GM18909 (cell line): ENCODE measurements at regions not wholly inside any gene's neighbourhood (a gene's known extent, or its start where the extent isn't known, plus 50 kb on each side); places are given as distances from the start of the nearest gene placed in this dataset.

ENCODE experiments used
- ATAC-seq: cut with Tn5 transposase; IDR thresholded peaks from one replicate; pipeline ENCODE4 v1.9.1; 2021; ENCODE audit warnings: mild to moderate bottlenecking; ENCODE audit not compliant: unreplicated experiment, poor library complexity

DNA sequence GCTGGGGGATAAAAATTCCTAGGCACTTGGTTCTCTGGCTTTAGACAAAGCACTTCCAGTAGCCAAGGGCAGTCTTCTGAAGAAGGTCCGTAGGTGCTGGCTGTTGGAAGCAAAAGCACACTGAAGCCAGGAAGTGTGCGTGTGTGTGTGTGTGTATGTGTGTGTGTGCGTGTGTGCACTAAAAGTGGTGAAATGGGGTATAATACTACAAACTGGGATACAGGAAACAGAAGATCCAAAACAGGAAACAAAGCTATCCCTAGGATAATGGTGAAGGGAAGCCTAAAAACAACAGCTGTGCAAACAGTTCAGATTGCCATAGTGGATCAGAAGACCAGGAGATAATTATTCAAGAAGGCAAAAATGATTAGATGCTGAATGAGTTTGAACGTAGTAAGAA lies 103.4 kb downstream of the IL20RB start:
- ATAC-seq, result no peak

DNA sequence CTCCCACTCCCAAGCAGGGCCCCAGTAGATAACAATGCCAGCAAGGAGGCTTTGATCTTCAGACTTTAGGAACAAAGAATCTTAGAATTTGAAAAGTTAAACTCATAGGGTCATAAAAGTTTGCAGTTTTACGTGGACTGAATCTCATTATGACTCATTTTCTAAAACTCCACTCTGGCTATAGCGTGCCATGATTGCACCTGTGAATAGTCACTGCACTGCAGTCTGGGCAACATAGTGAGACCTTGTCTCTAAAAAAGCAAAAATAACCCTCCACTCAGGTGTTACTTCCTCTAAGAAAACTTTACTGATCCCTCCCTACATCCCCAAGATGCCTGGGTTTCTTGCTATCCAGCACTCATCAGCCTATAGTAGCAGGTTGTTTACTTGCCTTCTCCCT lies 104.5 kb downstream of the IL20RB start:
- ATAC-seq, result peak; percentile 91

DNA sequence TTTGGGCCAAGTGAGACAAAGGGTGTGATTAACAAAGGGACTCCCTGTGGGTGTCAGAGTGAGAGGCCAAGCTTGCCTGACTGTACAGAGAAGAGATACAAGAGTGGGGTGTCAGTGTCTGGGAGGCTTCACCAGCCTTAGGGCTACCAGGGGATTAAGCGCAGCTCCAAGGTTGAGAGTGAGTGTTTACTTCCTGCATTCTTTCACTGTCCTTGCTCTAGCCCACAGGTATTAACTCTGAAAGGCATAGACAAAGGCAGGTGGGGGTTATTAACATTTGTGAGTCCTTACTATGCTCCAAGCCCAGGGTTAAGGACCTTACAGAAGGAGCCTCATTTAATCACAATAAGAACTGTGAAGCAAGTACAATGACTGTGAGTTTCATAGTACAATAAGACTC lies 107.6 kb downstream of the IL20RB start:
- ATAC-seq, result no peak

DNA sequence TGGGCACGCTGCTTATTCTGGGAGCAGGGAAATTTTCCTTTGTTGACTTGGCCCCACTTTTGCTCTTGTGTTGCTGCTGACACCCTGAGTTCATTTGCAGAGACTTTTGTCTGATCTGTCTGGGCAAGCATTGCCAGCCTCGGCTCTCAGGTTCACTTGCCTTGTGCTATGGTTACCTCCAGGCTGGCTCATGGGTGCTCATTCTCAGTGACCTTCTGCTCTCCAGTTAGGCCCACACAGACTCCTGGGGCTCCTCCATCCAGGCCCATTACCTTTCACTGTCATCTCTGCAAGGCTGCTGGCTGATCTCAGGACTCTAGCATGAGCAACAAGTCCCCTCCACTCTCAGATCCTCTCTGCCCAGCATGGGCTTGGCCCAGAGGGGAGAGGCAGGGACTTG lies 108.3 kb downstream of the IL20RB start:
- ATAC-seq, result no peak

DNA sequence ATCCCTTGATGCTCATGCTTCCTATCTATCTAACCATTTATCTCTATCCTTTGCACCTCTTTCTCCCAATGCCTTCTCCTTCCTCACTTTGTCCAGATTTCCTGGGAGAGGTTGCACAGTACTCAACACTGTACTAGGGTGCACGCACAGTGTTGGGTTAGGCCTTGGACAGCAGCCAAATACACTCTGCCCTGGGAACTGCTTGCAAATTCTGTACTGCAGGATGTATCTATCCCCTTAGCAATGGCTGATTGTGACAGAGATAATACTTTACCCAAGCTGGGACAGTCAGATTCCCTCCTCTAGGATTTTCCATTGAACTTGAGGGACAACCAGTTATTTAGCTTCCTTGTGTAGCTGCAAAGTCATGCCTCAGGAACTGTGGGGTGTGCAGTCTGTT lies 113.3 kb downstream of the IL20RB start:
- ATAC-seq, result no peak

DNA sequence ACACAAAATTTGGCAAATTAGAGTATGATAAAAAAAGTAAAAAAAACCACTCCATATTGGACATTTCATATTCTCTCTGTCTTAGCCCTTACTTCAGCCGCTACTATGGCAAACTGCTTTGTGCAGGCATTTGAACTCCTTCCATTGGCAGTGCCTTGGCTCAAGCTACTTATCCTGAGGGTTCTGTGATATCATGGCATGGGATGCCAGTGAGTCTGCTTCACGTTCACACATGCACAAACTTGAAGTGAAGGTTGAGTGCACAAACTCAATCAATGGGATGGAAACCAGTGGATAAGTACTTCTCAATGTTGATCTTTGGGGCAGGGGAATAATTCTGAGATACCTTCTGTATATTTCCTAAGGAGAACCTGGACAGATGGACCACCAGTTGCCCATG lies 117.2 kb downstream of the IL20RB start:
- ATAC-seq, result no peak

DNA sequence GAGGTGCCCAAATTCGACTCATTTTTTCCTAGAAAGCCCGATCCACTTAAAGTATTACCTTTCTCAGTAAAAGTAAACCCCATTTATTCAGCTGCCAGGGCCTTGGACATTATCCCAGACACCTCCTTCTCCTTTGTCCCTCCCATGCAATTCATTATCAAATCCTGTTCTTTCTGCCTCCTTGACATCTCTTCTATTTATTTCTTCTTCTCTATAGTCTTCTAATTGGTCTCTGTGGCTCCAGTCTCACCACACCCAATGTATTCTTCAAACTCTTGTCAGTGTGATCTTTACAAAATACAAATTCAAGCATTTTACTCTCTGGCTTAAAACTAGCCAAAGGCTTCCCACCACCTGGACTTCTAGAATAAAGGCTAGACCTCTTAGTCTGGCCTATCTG lies 120.3 kb downstream of the IL20RB start:
- ATAC-seq, result no peak

DNA sequence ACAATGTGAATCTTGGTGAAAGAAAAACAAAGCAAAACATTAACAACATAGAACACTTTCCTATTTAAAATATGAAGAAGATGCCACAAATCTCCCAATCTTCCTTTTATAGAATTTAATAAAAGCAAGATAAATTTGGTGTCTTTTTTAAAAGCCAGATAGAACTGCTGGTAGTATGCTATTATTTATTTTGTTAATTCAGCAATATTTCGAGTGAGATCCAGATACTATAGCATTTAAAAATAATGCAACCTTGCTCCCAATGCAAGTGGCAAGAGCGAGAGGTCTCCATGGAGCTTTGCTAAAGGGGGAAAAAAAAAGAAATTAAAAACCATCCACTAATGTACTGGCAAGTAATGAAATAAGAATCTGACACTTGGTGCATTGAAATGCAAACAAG lies 121.8 kb downstream of the IL20RB start:
- no peak for ATAC-seq

DNA sequence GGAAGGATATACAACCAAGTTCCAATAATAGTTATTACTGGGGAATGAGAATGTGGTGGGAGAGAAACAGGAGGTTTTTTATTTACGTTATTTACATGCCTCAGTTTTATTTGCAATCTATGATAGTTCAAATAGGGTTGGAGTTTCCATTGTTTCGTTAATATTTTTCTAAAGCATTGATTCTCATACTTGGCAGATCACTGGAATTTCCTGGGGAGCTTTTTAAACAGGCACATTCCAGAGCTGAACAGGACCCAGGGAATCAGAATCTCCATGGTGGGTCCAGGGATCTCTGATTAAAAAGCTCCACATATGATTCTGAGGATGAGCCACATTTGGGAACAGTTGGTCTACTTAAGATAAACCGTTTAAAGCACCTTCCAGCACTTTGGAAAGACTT lies 123.9 kb downstream of the IL20RB start:
- no peak for ATAC-seq

DNA sequence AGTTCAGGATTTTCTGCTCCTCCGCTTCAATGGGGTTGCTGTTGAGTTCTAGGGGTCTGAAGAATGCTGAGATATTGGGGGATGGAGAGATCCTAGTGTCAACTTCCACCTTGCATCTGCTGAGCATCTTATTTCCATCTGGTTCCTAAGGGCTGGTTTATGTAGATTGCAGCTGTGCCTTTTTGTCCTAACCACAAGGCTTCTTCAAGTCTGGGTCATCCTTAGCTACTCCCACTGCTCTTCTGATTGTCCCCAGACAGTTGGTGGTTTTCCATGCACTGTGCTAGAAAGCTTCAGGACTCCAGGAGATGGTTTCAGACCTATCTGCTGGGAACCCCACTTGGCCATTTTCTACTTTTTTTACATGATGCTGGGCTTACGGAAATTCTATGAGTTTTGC lies 125.0 kb downstream of the IL20RB start:
- no peak for ATAC-seq

DNA sequence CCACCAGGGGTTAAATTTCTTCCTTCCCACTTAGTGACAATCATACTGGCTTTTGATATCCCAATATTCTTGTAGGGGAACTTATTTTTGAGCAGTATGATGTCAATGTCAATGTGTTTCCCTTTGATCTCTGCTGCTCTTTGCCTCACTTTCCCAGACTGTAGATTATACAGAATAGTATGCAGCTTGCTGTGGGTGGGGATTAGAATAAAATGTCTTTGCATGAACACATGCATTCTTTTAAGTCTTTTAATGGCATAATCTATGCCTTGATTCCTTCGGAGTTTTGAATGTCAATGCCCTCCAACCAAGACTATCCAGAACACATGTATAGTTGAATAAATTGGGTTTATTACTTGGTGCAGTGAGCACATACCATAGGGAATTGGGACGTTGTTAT lies 125.5 kb downstream of the IL20RB start:
- no peak for ATAC-seq

DNA sequence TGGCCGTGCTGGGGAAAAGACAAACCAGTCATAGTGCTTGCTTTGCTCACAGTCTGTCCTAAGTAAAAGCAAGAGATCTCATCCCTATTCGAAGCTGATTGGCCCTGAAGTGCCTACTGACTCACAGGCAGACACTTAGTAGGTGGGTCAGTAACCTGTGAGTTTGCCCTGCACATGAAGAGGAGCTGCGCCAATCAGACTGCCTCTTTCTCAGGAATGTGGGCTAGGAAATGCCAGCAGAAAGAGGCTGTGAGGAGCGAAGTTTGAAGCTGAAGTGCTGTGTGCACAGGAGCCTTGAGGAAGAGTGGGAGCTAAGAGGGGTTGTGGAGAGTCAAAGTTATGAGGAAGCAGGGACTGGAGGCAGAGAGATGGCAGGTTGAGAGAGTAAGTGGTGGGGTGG lies 126.8 kb downstream of the IL20RB start:
- ATAC-seq, result no peak

DNA sequence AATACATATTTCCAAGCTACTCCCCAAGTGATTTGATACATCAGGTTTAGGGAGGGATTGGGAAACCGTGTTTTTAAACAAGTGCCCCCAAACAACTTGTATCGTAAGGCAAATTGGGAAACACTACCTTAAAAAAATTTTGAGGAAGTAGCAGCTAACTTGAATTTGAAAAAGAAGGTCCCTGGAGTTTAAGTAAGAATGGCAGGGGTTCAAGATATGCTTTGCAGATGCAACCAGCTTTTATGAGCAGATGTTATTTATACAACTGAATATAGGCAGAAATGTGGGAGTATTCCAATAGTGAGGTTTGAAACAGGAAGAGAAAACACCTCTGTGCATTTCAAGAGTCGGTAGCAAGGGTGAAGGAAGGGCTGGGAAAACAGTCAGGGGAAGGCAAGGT lies 139.6 kb downstream of the IL20RB start:
- no peak for ATAC-seq

DNA sequence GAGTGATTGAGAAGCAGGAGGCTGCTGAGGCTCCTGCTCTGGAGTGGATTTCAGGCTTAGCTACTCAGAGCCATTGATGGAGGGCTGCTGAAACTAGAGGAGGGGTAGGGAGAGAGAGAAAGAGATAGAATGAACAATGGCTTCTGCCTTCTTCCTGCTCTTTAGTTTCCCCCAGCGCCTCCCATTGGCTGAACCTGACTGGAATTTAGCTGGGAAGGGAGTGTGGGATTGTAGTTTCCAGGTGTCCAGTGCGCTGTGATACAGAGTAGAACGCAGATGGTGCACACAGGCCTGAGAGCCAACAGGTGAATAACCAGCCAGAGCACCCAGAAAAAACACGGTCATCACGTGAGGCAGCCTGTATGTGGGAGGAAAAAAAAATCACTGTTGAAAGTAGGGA lies 140.1 kb downstream of the IL20RB start:
- no peak for ATAC-seq

DNA sequence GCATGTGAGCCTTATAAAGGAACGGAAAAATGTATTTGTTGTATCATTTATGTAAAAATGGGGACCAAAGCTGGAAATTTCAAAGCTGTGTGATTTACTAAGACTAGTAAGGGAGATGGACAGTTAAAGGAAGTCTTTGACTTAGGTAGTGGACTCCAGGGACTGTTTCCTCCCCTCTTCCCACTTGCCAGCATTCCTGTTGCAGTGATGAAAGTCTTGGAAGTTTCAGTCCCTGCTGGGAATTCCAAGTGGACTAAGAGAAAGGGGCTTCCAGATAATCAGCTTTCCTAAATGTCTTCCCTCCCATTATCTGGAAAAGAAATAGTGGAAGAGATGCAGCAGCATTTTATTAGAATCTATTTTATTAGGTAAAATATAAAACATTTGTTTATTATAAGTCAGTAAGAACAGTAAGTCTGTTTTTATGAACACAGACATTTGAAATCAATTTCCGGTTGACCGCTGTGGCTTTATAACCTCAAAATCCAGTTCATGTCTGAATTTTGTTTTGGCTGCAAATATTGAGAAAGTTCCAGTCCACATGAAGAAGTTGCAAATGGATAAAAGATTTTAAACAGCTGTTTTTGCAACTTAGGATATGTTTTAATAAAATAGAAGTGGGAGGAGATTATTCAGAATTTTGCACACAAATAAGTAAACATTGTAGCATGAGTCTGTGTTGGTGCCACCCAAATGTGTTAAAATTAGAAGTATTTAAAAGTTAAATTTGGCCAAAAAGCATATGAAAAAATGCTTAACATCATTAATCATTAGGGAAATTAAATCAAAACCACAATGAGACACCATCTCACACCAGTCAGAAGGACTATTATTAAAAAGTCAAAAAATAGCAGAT lies 141.8 kb downstream of the IL20RB start:
- no peak for ATAC-seq

DNA sequence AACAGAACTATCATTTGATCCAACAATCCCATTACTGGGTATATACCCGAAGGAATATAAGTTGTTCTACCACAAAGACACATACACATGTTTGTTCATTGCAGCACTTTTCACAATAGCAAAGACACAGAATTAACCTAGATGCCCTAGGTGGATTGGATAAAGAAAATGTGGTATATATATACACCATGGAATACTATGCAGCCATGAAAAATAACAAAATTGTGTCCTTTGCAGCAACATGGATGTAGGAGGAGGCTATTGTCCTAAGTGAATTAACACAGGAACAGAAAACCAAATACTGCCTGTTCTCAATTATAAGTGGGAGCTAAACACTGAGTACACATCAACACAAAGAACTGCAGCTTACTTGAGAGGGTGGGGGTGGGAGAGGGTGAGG lies 142.5 kb downstream of the IL20RB start:
- no peak for ATAC-seq

DNA sequence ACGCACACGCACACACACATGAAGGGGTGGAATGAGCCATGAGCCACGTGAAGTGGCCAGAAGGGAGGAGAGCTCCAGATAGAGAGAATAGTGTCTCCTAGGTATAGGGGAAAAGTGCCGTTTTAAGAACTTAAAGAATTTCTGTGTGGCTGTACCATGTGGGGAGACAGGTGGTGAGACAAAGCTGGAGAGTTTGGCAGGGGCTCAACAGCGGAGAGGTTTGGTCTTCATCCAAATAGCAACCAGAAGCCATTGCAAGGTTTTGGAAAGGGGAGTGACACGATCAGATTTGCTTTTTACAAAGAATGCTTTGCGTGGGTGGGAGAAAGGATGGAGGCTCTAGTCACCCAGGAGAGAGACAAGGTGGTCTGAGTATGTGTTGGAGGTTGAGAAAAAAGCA lies 146.0 kb downstream of the IL20RB start:
- no peak for ATAC-seq

DNA sequence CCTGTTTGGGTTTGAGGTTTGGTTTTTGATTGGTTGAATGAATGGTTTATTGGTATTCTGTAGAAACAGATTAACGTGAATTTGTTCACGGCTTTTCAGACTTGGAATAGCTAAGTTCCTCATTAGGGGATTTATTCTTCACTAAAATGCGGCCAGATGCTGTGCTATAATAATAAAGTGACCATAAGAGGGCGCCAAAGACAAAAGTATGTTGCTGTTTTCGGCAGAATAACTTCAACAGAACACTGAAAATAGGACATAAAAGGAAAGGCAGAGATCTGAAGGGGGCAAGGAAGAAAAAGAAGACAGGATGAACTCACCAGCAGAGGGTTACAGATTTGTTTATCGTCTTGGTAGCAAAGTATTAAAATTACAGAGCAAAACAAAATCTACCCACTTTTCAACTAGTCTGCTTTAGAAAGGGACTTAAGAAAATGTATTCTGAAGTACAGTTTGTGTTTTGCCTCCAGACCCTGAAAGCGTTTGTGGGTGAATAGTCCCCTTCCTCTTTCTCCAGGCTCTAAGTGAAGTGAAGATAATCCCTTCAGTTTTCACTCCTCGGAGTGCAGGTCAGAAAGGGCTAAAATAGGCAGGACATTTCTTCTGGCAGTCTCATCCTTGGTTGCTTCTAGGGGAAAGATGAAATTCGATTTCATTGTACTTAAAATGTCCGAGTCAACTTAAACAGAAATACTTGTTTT lies 147.6 kb downstream of the IL20RB start:
- peak; percentile 72 for ATAC-seq

DNA sequence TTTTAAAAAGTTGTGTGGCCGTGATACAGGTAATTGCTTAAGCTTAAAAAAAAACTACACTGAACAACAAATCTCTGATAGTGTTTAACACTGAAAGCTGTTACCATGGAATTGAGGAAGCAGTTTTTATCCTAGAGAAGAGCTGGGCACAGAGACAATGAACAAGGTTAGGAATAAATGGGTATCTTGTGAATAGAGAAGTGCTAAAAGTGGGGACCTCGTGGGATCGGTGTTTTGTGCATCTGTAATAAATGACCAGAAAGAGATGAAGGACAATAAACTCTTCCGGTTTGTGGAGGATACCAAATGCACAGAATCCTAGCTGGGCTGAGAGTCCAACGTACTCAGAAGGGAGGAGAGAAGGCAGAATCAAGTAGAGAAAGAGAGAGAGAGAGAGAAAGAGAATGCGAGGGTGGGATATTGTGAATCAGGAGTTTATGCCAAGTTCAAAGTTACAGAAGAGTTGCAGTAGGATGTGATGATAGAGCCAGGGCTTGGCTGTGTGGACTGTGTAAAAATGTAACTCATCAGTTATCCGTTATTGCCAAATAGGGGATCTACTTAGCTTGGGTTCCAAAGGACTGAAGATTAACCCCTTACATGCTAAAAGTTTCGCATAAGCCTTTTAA lies 148.9 kb downstream of the IL20RB start:
- ATAC-seq, result no peak

DNA sequence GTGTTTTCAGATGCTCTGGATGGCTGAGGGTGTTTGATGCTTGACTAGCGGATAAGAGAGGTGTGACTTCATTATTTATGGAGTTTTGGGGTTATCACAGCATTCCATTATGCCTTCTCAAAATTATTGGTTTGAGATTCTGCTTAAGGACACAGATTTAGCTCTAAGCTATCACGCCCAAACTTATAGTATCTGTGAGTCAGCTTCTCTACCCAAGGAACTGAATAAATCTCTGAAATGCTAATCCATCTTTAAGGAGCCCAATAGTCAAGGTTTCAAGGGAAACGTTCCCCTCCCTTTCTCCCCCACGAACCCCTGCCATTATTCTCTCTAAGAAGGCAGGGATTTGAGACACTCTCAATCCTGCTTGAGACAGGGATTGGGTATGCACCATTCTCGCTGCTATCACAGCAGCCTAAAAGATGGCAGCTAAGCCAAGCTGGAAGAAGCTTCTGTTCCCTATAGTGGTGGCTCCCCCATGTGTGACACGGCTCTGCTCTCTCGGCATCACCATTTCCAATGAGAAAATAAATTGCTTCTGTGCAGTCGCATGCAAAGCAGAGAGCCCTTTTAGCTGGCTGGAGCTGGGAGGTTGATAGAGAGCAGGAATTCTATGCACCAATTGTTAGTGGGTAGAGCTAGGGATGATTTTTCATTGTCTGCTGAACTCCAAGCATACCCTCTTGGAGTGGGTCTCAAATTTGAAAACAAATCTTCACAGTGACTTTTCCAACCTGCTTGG lies 151.1 kb downstream of the IL20RB start:
- ATAC-seq, result no peak
